Stimulated activated CD8-positive, alpha-beta memory T cell treated with anti-CD3 and anti-CD28 coated beads, Interleukin-12 subunit alpha, Interleukin-12 subunit beta, amount 100 ng/mL, for 24 hours (primary cell): ENCODE measurements at regions not wholly inside any gene's neighbourhood (a gene's known extent, or its start where the extent isn't known, plus 50 kb on each side); places are given as distances from the start of the nearest gene placed in this dataset.
"Not testable (repeated sequence)": the region's sequence is repeated elsewhere in the genome, so short reads cannot be mapped to it uniquely, and the experiment has no call there.

Experiments used
- DNase-seq: peaks from one replicate; pipeline ENCODE4 v3.0.0-alpha.2; 2020; ENCODE audit errors: extremely low read depth

DNA sequence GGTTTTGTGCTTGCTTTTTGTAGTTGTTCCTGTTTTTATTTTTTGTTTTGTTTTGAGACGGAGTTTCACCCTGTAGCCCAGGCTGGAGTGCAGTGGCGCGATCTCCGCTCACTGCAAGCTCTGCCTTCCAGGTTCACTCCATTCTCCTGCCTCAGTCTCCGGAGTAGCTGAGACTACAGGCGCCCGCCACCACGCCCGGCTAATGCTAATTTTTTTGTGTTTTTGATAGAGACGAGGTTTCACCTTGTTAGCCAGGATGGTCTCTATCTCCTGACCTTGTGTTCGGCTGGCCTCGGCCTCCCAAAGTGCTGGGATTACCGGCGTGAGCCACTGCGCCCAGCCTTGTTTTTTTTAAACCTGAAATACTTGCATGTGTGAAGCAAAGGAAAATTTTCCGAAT is 908.8 kb upstream of the PIK3C3 start:
- not testable (repeated sequence) for DNase-seq

DNA sequence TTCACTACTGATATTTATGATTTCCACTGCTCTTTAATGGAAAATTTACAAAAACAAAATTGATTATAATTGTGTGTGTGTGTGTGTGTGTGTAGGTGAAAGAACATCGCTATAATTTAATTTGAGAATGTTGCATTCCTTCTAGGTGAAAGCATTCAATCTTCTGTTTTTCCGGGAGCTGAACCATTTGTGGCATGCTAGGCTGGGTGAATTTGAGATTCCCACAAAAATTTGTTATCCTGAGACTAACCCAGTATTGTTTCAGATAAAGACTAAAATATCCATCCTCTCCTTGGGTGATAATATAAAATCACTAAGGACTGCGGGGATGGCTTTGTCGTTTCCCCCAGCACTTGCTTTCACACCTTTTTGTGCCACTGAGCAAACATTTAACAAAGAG is 911.2 kb upstream of the PIK3C3 start:
- no peak for DNase-seq

DNA sequence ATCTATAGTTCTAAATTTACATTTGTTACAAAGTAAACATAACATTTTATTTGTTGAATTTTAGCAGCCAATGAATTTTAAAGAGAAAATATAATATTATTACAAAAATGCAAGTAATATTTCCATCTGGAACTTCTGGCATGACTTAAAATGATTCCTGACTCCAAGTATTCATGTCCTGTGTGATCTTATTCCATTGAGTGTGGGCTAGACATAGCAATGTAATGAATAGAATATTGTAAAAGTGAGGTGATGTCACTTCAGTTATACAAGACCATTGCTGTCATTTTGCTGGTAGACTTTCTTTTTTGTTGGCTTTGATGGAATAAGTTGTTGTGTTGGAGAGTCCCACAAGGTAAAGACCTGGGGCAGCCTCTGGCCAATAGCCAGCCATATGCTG is 912.2 kb upstream of the PIK3C3 start:
- no peak for DNase-seq

DNA sequence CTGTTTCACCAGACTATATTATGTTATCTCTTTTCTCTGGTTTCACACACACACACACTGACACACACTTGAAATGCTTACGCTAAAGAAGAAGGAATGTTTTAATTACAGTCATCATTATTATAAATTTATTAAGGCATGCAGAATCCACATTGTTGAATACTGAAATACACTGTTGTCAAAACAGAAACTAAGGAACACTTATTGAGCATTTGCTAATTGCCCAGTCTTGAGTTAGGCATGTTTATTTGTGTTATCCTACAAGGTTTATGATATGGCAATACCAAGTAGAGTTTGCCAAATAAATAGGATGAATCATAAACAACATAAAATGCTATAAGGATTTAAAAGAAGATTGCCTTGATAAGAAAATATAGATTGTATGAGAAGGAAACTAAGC is 917.0 kb upstream of the PIK3C3 start:
- DNase-seq: no peak

- DNase-seq: no peak
These were observed 918.7 kb upstream of the PIK3C3 start for GRCh38 chr18:41036346-41036745.

DNA sequence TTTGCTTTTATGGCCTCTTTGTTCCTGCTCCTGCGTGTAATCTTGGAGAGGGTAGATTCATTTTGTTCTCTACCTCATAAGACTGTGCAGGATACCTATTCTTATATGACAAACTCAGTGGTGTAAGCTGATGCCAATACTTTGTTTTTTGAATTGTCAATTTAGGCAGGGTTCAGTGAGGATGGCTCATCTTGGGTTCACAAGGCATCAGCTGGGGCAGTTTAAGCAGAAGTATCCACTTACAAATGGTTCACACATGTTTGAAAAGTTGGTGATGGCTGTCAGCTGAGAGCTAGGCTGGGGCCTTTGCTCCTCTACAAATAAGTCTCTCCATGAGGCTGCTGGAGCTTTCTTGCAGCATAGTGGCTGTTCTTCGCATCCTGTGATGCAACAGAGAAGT is 920.6 kb upstream of the PIK3C3 start:
- no peak for DNase-seq

- no peak for DNase-seq
These were observed 929.4 kb upstream of the PIK3C3 start for GRCh38 chr18:41025666-41026065.

DNA sequence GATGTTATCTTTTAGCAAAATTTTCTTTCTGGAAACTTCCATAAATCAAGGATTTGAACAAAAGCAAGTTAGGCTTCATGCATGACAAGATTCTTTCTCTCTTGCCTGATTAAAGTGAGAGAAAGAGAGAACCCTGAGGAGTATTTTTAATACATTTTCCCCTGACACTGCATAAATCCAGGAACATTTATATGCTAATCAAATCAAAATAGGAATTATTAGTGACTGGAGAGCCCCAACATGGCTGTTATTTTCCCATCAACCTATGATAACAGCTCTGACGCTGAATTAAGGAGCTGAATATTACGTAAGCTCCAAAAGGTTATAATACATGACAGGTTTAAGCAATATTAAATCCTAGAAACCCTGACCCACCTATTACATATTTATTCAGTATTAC is 930.2 kb upstream of the PIK3C3 start:
- no peak for DNase-seq

DNA sequence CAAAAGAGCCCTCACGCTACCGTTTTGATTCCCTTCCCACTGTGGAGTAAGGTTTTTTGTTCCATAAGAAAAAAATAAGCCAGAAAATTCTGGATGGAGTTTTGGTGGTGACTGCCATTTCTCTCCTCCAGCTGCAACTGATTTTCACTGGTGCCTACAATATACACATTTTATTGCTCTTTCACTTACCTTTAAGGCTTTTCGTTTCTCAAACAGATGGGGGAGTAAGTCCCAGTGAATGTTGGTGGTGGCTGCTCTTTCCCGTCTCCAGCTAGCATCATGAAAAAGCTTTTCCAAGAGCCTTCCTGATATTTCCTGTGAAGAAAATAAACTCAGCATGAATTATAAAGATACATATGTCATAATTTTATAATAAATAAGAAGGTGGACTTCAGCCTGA is 932.5 kb upstream of the PIK3C3 start:
- DNase-seq: no peak

DNA sequence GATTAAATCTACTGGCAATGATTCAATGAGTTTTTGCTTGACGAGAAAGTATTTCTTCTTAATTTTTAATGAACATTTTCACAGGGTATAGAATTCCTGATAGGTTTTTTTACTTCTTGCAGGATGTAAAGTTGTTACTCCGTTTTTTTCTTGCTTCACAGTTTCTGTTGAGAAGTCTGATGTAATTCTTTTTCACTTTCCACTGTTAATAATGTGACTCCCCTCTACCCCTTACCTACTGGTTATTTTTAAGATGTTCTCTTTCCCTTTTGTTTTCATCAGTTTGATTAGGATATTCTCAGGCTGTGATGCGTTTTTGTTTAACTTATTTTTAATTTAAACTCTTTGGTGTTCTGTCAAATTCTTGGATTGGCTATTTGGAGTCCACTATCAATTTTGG is 933.9 kb upstream of the PIK3C3 start:
- no peak for DNase-seq

DNA sequence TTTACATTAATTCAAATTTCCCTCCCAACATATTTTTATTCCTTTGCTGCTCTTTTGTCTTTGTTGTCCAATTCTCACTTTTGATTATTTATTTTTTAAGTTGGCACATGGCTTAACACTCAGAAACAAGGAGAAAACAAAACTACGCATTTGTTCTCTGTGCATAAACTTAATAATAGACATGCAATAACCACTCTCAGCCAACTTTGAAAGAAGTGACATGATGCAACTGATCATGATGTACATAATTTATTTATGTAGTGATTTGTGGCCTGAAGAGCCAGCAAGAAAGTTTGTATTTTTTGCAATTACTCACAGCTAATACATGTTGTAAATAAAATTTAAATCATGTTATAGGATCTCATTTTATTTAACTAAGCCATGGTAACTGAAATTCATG is 942.8 kb upstream of the PIK3C3 start:
- no peak for DNase-seq

DNA sequence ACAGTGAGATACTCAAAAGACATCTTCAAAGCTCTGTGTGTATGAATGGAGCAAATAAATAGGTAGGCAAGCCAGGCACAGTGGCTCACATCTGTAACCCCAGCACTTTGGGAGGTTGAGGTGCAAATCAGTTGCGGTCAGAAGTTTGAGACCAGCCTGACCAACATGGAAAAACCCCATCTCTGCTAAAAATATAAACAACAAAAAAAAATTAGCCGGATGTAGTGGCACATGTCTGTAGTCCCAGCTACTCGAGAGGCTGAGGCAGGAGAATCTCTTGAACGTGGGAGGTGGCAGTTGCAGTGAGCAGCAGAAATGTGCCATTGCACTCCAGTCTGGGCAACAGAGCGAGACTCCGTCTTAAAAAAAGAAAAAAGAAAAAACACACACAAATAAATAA is 945.1 kb upstream of the PIK3C3 start:
- DNase-seq: no peak

GRCh38 chr18:41004324-41004723 is 950.7 kb upstream of the PIK3C3 start:
- no peak for DNase-seq

- DNase-seq: no peak
These were observed 959.5 kb upstream of the PIK3C3 start for GRCh38 chr18:40995529-40995928.

DNA sequence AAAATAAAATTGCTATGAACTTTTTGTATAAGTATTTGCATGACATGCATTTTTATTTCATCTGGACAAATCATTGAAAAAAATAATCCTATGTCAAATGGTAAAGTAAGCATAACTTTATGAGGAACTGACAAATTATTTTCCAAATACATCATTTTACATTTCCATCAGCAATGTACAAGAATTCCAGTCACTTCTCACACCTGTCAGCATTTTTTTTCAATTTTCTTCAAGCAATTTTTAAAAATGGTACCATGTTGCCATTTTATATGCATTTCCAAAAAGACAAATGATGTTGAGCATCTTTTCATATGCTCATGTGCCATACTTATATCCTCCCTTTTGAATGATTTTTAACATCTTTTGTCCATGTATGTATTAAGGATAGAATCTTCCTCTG is 961.7 kb upstream of the PIK3C3 start:
- no peak for DNase-seq

DNA sequence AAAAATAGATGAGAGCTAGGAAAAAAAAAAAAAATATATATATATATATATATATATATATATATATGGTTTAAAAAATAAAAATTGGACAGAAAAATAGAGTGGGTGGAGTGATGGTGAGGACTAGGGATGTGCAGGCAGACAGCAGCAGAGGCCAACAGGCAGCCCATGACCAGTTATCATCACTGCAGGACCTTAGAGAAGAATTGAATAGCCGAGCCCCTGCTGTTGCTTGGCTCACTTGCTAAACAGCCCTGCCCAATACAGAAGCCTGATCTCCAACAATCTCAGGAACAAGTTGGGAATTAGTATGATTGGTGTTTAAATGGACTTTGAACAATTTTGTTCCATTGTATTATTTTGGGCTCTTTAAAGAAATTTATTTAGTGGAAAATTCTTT is 967.5 kb upstream of the PIK3C3 start:
- no peak for DNase-seq

DNA sequence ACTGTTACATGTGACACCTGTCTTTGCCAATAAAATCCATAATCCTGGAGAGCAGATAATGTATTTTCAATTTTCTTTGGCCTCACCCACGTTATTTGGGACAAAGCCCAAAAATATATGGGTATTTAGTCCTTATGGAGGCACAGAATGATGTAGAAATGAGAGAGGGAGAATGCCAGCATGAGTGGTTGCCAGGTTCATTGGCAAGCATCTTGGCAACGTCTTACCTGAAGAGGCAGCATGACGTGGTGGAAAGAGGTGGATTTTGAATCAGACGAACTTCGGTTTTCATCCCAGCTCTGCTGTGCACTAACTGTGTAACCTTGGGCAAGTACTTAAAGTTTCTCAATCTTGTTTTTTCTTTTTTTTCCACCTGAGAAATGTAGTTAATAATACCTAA is 969.6 kb upstream of the PIK3C3 start:
- no peak for DNase-seq

DNA sequence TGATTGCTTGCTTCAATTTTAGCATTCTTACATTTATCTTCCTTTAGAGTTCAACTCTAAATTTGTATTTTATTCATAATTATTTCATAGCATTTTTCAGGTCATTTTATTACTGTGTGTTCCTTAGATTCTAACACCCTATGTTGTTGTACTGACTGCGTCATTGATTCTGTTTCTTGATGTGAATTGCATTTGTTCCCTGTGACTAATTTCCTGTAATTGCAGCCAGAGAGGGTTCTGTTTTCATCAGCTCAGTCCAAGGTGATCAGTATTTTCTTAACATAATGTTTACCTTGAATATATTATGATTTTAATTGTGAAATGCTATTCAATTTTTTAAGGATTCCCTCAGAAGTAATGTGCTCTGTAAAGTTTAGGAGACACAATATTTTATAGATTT is 970.2 kb upstream of the PIK3C3 start:
- DNase-seq: no peak

DNA sequence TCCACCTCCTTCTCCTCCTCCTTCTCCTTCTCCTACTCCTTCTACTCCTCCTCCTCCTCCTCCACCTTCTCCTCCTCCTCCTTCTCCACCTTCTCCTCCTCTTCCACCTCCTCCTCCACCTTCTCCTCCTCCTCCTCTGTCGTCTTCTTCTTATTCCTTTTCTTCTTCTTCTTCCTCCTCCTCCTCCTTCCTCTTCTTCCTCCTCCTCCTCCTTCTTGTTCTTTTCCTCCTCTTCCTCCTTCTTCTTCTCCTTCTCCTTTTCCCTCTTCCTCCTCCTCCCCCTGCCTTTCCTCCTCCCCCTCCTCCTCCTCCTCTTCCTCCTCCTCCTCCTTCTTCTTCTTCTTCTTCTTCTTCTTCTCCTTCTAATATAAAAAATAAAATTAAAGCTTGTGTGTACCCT is 971.2 kb upstream of the PIK3C3 start:
- no peak for DNase-seq

DNA sequence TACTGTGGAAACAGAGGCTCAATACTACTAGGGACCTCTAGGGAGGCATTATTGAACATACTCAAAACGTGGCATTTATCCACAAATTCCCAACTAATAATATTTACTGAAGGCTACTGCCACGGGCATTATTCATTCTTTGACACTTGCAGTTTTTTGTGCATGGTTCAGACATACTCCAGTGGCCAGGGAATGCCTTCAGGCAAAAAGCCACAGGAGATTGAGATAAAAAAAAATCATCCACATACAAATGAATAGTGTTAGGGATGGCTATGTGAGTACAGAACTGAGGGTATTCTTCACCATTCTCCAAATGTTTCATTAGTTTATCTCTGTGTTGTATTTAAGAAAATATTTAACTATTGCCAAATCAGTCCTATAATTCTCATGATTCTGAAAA is 974.9 kb upstream of the PIK3C3 start:
- DNase-seq: no peak

DNA sequence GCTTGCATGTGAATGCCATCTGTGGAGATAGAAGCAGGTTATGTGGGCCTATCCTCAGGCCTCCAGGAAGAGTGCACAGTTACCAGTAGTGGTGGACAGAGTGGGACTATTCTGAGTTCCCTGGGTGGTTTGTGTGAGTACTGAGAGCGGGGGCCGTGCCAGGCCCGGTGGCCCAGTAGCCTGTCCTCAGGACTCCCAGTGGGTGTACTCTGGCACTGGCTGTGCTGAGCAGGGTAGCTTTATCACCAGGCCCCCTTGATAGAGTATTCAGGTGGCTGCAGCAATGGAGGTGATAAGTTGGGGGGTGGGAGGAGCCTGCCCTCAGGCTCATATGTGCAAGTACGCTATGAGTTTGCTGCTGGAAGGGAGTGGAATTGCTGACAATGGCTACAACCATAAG is 979.0 kb upstream of the PIK3C3 start:
- no peak for DNase-seq

DNA sequence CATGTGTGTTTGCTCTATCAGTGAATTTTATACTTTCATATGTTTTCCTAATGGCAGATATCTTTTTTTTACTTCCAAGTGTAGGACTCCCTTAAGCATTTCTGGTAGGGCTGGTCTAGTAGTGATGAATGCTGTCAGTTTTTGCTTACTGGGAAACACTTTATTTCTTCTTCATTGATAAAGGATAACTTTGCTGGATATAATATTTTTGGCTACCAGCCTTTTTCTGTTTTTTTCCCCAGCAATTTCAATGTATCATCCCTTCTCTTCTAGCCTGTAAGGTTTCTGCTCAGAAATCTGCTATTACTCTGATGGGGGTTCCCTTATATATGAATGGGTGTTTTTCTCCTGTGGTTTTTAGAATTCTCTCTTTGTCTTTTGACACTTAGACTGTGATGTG is 980.6 kb upstream of the PIK3C3 start:
- no peak for DNase-seq

DNA sequence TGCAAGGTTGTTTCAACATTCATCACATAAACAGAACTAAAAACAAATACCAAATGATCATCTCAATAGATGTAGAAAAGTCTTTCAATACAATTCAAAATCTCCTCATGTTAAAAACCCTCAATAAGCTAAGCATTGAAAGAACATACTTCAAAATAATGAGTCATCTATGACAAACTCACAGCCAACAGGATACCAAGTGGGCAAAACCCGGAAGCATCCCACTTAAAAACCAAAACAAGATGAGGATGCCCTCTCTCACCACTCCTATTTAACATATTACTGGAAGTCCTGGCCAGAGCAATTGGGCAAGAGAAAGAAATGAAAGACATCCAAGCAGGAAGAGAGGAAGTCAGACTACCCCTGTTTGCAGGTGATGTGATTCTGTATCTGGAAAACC is 992.2 kb upstream of the PIK3C3 start:
- no peak for DNase-seq

DNA sequence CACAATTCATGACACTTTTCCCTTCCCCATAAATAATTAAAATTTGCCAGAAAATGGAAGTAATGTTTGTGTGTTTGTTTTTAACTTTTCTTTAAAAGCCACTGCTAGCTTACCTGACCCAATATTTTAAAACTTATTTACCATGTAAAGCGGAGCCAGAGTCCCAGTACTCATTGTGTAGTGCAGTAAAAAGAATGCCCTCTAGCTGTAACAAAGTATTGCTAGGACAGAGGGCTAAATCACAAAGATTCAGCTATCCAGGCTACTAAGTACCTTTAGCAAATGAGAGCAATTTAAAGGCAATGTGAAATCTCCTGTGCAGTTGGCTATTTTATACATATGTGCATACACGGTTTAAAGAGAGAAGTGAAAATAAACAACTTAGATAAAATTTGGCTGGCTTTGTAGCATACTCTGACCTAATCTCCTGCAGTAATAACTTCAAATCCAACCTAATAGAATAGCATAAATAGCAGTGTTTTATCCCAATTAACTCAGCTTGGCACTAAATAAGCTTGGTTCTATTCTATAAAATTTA is 997.4 kb upstream of the PIK3C3 start:
- no peak for DNase-seq

DNA sequence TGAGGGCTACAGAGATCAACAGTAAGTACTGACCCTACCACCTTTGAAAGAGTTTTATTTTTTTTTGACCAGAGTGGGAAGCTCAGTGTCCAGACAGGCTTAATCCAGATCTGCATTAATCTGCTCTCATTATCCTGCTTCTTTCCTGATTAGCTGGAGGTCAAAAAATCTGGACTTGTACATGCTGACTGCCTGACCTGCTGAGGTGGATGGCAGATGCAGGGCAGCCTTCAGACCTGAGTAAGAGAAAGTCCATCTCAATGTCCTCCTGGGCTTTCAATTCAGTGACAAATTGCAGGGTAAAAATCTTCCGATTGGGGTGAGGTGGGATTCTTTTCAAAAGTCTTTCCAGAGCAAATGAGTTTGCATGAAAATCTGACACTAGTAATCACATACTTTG is 998.8 kb upstream of the PIK3C3 start:
- no peak for DNase-seq
